RCC 7860 (cell line): ENCODE measurements at regions not wholly inside any gene's neighbourhood (a gene's known extent, or its start where the extent isn't known, plus 50 kb on each side); places are given as distances from the start of the nearest gene placed in this dataset.
"Not testable (repeated sequence)": the region's sequence is repeated elsewhere in the genome, so short reads cannot be mapped to it uniquely, and the experiment has no call there.

Experiments used
- DNase-seq: peaks from one replicate; pipeline ENCODE4 v3.0.0-alpha.2; 2015; ENCODE audit warnings: low spot score
- FAIRE-seq: peaks from 2 replicates; lab custom pipeline; 2012; peaks lifted over from hg19 to GRCh38; lab: Jason Lieb, UNC

- FAIRE-seq, result no peak
Measured at GRCh38 chr7:131688738-131689661, 132.6 kb upstream of the PODXL start.

GRCh38 chr7:131687296-131687695 is 130.9 kb upstream of the PODXL start:
- no peak for FAIRE-seq
- DNase-seq, result no peak

More at GRCh38 chr7:131688738-131689661, 132.6 kb upstream of the PODXL start:
- peak; percentile 44 for DNase-seq

DNA sequence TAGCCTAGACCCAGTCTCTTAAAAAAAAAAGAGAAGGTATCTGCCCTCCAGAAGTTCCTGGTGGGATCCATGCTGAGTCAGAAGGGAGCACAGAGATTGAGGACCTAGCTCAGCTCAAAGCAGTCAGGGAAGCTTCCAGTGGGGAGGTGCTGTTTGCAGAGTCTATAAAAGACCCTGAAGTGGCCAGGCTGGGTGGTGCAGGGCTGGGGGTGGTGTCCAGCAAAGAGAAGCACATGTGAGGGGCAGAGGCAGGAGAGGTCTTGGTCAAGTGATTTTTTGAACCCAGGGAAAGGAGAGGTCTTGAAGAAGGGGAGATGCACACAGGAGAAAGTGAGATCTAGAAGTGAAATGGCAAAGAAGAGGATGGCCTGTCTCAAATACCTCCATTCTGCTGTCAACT is 130.4 kb upstream of the PODXL start:
- DNase-seq (no peak), FAIRE-seq (no peak)

GRCh38 chr7:131683536-131684125 is 127.2 kb upstream of the PODXL start:
- DNase-seq (no peak), FAIRE-seq (no peak)

DNA sequence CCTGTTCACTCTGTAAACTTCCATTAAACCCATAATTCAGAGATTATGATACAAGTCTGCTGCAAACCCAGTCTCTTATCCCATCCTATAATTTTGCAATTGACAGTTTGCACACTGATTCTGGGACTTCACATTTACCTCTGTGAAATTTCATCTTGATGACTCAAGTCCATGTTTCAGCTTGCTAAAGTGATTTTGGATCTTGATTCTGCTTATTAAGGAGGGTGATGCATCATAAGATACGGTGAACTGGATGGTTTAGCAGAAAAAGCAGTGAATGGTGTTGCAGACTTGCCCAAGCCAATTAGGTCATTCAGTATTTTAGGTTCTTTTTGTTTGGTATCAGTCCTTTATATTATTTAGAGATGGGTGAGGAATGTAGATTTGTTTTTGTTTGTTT is 125.5 kb upstream of the PODXL start:
- FAIRE-seq, result no peak
- no peak for DNase-seq

DNA sequence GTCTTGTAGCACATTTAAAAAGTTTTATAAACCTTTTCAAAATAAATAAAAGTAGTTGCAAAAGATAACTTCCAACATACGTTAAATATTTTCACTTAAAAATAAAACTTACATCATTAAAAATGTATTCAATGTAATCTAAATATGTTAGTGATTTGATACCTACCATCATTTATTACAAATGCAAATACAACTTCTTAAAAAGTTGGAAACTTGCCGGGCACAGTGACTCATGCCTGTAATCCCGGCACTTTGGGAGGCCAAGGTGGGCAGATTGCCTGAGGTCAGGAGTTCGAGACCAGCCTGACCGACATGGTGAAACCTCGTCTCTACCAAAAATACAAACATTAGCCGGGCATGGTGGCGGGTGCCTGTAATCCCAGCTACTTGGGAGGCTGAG is 122.6 kb upstream of the PODXL start:
- not testable (repeated sequence) for FAIRE-seq

GRCh38 chr7:131676850-131677249 is 120.4 kb upstream of the PODXL start:
- not testable (repeated sequence) for DNase-seq, FAIRE-seq

More for the DNA sequence above, 122.6 kb upstream of the PODXL start:
- DNase-seq, result not testable (repeated sequence)

DNA sequence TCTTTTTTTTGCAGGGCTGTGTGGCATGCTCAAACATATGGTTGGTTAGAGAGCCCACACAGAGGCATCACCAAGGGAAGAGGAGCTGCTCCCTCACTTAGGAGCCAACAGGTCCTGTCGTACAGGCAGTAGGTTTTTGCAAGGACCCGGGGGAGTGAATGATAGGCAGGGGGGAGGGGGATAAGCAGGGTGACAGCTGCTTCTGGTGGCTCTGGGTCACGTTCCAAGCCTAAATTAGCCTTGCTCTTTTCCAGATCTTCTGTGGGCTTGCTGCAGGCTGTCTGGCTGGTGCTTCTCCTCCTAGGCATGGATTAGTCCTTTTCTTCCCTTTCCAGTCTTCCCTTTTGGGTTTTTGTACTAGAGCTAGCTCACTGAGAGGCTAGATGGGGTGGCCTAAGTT is 117.7 kb upstream of the PODXL start:
- FAIRE-seq (no peak), DNase-seq (no peak)

DNA sequence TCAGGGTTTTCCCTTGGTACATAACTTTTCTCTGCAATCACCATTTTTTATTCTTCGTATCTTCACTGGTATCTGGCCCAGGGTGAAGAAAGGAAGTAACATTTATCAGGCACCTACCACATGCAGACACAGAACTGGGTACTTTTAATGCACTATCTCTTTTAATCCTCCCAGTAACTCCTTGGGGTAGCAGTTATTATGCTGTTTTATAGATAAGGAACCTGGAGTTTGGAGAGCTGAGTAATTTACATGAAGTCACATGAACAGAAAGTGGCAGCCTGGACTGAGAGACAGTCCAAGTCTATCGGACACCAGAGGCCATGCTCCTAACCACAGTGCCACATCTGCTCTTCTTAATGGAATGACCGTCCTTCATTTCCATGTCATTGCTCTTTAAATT is 117.1 kb upstream of the PODXL start:
- DNase-seq (no peak), FAIRE-seq (no peak)

GRCh38 chr7:131670406-131670805 is 114.0 kb upstream of the PODXL start:
- DNase-seq (no peak), FAIRE-seq (no peak)

GRCh38 chr7:131667699-131668098 is 111.3 kb upstream of the PODXL start:
- DNase-seq (no peak), FAIRE-seq (no peak)

DNA sequence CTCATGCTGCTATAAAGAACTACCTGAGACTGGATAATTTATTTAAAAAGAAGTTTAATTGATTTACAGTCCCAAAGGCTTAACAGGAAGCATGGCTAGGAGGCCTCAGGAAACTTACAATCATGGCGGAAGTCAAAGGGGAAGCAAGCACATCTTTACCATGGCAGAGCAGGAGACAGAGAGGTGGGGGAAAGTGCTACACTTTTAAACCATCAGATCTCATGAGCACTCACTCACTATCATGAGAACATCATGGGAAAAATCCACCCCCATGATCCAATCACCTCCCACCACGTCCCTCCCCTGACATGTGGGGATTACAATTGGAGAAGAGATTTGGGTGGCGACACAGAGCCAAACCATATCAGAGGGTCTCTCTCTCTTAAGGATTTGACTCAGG is 108.6 kb upstream of the PODXL start:
- DNase-seq (no peak), FAIRE-seq (no peak)

DNA sequence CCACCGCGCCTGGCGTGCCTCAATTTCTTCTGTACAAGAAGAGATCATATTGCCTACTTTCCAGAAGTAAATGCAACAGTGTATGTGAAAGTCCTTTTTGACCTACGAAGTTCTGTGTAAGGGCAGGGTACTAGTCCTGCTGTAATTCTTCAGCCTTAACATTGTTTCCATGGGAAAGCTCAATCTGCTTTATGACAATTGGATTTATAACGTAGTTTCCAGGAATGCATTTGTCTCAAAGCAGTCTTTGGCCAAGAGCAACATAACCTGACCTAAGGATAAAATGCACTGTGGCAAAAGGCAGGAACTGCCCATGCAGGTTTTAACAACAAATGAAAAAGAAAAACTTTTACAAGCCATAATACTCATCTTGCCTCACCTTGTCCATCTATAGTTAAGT is 108.1 kb upstream of the PODXL start:
- DNase-seq (no peak), FAIRE-seq (no peak)

GRCh38 chr7:131662301-131662873 is 106.0 kb upstream of the PODXL start:
- FAIRE-seq, DNase-seq: not testable (repeated sequence)

DNA sequence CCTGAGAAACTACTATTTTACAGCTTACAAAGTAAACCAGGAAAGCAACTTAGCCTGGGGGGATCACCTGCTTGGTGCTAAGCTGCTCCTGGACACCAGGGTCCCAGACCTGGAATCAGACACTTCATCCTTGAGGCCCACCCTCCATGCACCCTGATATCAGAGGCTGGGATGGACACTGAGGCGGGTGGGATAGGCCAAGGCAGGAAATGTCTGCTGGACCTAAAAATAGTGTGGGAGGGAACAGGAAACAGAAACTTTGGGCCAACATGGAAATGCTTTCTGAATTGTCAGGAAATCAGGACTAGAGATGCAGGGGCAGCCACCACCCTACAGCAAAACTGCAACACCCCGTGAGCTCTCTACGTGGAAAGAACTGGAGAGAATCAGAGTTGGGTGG is 101.5 kb upstream of the PODXL start:
- no peak for DNase-seq
- no peak for FAIRE-seq

GRCh38 chr7:131656980-131657723 is 100.7 kb upstream of the PODXL start:
- FAIRE-seq, result no peak
- DNase-seq, result no peak

GRCh38 chr7:131655866-131656265 is 99.4 kb upstream of the PODXL start:
- DNase-seq (no peak), FAIRE-seq (no peak)

GRCh38 chr7:131655447-131655846 is 99.0 kb upstream of the PODXL start:
- DNase-seq, result no peak
- FAIRE-seq, result no peak

- FAIRE-seq, result no peak
- DNase-seq, result peak; percentile 78
Measured at GRCh38 chr7:131654668-131655326, 98.4 kb upstream of the PODXL start.

- FAIRE-seq (no peak), DNase-seq (no peak)
Measured at GRCh38 chr7:131654249-131654558, 97.8 kb upstream of the PODXL start.
